ENCODE measurements at regions not wholly inside any gene's neighbourhood (a gene's known extent, or its start where the extent isn't known, plus 50 kb on each side); places are given as distances from the start of the nearest gene placed in this dataset.

- Histone ChIP-seq H3K27me3 (ENCODE audit: control insufficient read depth, insufficient read depth, low read length) (no peaks in the 10 kb centered on the region), H3K4me3 (ENCODE audit: low read depth in 2 of 2, low read length in 2 of 2) (no peak overlapping the region), H3K27ac (ENCODE audit: low read length) (no peak overlapping the region), H3K4me1 (ENCODE audit: control insufficient read depth, insufficient read depth, low read length) (no peaks in the 10 kb centered on the region), H3K36me3 (ENCODE audit: control insufficient read depth, insufficient read depth, low read length) (no peaks in the 10 kb centered on the region), H3K9me3 (ENCODE audit: control insufficient read depth, insufficient read depth, low read depth, low read length) (peaks cover 13% of the 10 kb centered on the region)
- in situ Hi-C loops (cut with HindIII; ENCODE audit: low pct_unique_long_range_greater_than_20kb, low sequenced_read_pairs) (no loop called here), intact Hi-C loops (cut with micrococcal nuclease; ENCODE audit: unreplicated experiment) (no loop called here)
- no TSS peak for BruUV-seq (replicated peaks)
- ChIA-PET CTCF (no interaction called here), POLR2A (no interaction called here)
- ATAC-seq (no peak), DNase-seq (ENCODE audit: low read depth, low spot score) (no peak)
- TF ChIP-seq POLR2AphosphoS5 (IDR thresholded peaks at IDR 0.05; ENCODE audit: low read depth, low read length) = no peak
These were observed 66.1 kb upstream of the ODC1 start for GRCh38 chr2:10514273-10514672.

- intact Hi-C loops (cut with micrococcal nuclease; ENCODE audit: unreplicated experiment) (no loop called here), in situ Hi-C loops (cut with HindIII; ENCODE audit: low pct_unique_long_range_greater_than_20kb, low sequenced_read_pairs) (no loop called here)
- Histone ChIP-seq H3K4me3 (ENCODE audit: low read depth in 2 of 2, low read length in 2 of 2) (no peak overlapping the region), H3K36me3 (ENCODE audit: control insufficient read depth, insufficient read depth, low read length) (no peaks in the 10 kb centered on the region), H3K27me3 (ENCODE audit: control insufficient read depth, insufficient read depth, low read length) (no peaks in the 10 kb centered on the region), H3K27ac (ENCODE audit: low read length) (no peak overlapping the region), H3K4me1 (ENCODE audit: control insufficient read depth, insufficient read depth, low read length) (no peaks in the 10 kb centered on the region), H3K9me3 (ENCODE audit: control insufficient read depth, insufficient read depth, low read depth, low read length) (peaks cover 13% of the 10 kb centered on the region)
- ATAC-seq (no peak), DNase-seq (ENCODE audit: low read depth, low spot score) (no peak)
- TF ChIP-seq TCF7L2 (IDR thresholded peaks at IDR 0.05; ENCODE audit: low read depth, low read length) (no peak), SIN3A (IDR thresholded peaks at IDR 0.05; ENCODE audit: borderline replicate concordance, insufficient read depth, low read depth, low read length) (no peak), POLR2AphosphoS5 (IDR thresholded peaks at IDR 0.05; ENCODE audit: low read depth, low read length) (no peak), CTCF (IDR thresholded peaks at IDR 0.05) (no peak)
- TF ChIP-seq, protein P1, sequence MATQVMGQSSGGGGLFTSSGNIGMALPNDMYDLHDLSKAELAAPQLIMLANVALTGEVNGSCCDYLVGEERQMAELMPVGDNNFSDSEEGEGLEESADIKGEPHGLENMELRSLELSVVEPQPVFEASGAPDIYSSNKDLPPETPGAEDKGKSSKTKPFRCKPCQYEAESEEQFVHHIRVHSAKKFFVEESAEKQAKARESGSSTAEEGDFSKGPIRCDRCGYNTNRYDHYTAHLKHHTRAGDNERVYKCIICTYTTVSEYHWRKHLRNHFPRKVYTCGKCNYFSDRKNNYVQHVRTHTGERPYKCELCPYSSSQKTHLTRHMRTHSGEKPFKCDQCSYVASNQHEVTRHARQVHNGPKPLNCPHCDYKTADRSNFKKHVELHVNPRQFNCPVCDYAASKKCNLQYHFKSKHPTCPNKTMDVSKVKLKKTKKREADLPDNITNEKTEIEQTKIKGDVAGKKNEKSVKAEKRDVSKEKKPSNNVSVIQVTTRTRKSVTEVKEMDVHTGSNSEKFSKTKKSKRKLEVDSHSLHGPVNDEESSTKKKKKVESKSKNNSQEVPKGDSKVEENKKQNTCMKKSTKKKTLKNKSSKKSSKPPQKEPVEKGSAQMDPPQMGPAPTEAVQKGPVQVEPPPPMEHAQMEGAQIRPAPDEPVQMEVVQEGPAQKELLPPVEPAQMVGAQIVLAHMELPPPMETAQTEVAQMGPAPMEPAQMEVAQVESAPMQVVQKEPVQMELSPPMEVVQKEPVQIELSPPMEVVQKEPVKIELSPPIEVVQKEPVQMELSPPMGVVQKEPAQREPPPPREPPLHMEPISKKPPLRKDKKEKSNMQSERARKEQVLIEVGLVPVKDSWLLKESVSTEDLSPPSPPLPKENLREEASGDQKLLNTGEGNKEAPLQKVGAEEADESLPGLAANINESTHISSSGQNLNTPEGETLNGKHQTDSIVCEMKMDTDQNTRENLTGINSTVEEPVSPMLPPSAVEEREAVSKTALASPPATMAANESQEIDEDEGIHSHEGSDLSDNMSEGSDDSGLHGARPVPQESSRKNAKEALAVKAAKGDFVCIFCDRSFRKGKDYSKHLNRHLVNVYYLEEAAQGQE (IDR thresholded peaks at IDR 0.05; ENCODE audit: insufficient read depth in 1 of 2, low read depth in 2 of 2, low read length in 1 of 2) = no peak
- BruUV-seq (replicated peaks) = no TSS peak
- ChIA-PET POLR2A (no interaction called here), CTCF (no interaction called here)
These were observed 65.1 kb upstream of the ODC1 start for GRCh38 chr2:10513201-10513600.

GRCh38 chr2:10508038-10508437, 59.9 kb upstream of the ODC1 start:
- no peak overlapping the region for H3K27ac ChIP-seq (ENCODE audit: low read length)
- TF ChIP-seq, protein P1 (IDR thresholded peaks at IDR 0.05; ENCODE audit: insufficient read depth in 1 of 2, low read depth in 2 of 2, low read length in 1 of 2) = no peak
- TF ChIP-seq POLR2AphosphoS5 (IDR thresholded peaks at IDR 0.05; ENCODE audit: low read depth, low read length) (no peak), TCF7L2 (IDR thresholded peaks at IDR 0.05; ENCODE audit: low read depth, low read length) (no peak), CTCF (IDR thresholded peaks at IDR 0.05) (no peak), SIN3A (IDR thresholded peaks at IDR 0.05; ENCODE audit: borderline replicate concordance, insufficient read depth, low read depth, low read length) (no peak)
- no peak overlapping the region for H3K4me3 ChIP-seq (ENCODE audit: low read depth in 2 of 2, low read length in 2 of 2)
- in situ Hi-C loops (cut with HindIII; ENCODE audit: low pct_unique_long_range_greater_than_20kb, low sequenced_read_pairs) = no loop called here
- intact Hi-C loops (cut with micrococcal nuclease; ENCODE audit: unreplicated experiment) = no loop called here
- BruUV-seq (replicated peaks) = no TSS peak
- H3K27me3 ChIP-seq (ENCODE audit: control insufficient read depth, insufficient read depth, low read length) = no peaks in the 10 kb centered on the region
- H3K4me1 ChIP-seq (ENCODE audit: control insufficient read depth, insufficient read depth, low read length) = no peaks in the 10 kb centered on the region
- no peaks in the 10 kb centered on the region for H3K36me3 ChIP-seq (ENCODE audit: control insufficient read depth, insufficient read depth, low read length)
- no peak for ATAC-seq
- DNase-seq (ENCODE audit: low read depth, low spot score) = no peak
- CTCF ChIA-PET = no interaction called here
- H3K9me3 ChIP-seq (ENCODE audit: control insufficient read depth, insufficient read depth, low read depth, low read length) = no peaks in the 10 kb centered on the region
- POLR2A ChIA-PET = no interaction called here
